ENCODE measurements at regions not wholly inside any gene's neighbourhood (a gene's known extent, or its start where the extent isn't known, plus 50 kb on each side); places are given as distances from the start of the nearest gene placed in this dataset.
A peak's percentile ranks its signal among the peaks of the same experiment; 100 is the strongest.

DNA sequence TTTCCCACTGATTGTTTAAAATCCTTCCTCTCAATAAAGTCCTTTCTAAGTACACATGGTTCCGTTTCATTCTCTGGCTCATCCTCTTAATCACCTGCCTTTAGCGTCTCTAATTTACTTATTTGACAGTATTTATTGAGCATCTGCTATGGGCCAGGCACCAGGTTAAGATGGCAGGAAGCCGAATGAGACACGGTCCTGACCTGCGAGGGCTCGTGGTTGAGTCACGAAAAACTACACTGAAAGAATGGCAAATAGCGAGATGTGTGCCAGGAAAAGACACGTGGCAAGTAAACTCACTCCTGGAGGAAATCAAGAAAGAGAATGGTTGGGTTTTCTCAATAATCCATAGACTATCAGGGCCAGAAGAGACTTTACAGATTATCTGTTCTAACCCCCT lies 60.9 kb downstream of the HES1 start:
- Histone ChIP-seq H3K27me3 (ENCODE audit: control insufficient read depth, insufficient read depth, low read length) (no peaks in the 10 kb centered on the region), H3K4me2 (ENCODE audit: low read length) (no peak overlapping the region), H3K79me2 (no peaks in the 10 kb centered on the region), H3K36me3 (ENCODE audit: control insufficient read depth, insufficient read depth, low read length) (no peaks in the 10 kb centered on the region), H3K4me1 (peaks cover 56% of the 10 kb centered on the region), H2AFZ (no peak overlapping the region), H3K4me3 (ENCODE audit: low read depth, low read length) (no peak overlapping the region), H3K9me3 (ENCODE audit: control insufficient read depth, low read length) (no peaks in the 10 kb centered on the region), H3K27ac (no peak overlapping the region), H3K9ac (no peak overlapping the region)
- TF ChIP-seq, protein P1, sequence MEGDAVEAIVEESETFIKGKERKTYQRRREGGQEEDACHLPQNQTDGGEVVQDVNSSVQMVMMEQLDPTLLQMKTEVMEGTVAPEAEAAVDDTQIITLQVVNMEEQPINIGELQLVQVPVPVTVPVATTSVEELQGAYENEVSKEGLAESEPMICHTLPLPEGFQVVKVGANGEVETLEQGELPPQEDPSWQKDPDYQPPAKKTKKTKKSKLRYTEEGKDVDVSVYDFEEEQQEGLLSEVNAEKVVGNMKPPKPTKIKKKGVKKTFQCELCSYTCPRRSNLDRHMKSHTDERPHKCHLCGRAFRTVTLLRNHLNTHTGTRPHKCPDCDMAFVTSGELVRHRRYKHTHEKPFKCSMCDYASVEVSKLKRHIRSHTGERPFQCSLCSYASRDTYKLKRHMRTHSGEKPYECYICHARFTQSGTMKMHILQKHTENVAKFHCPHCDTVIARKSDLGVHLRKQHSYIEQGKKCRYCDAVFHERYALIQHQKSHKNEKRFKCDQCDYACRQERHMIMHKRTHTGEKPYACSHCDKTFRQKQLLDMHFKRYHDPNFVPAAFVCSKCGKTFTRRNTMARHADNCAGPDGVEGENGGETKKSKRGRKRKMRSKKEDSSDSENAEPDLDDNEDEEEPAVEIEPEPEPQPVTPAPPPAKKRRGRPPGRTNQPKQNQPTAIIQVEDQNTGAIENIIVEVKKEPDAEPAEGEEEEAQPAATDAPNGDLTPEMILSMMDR (IDR thresholded peaks at IDR 0.05): no peak

GRCh38 chr3:194197396-194197960 lies 61.5 kb downstream of the HES1 start:
- TF ChIP-seq, protein P1 (IDR thresholded peaks at IDR 0.05): peak; percentile 13
- Histone ChIP-seq H3K27ac (no peak overlapping the region), H3K36me3 (ENCODE audit: control insufficient read depth, insufficient read depth, low read length) (no peaks in the 10 kb centered on the region), H3K27me3 (ENCODE audit: control insufficient read depth, insufficient read depth, low read length) (no peaks in the 10 kb centered on the region), H3K4me1 (peaks cover 56% of the 10 kb centered on the region), H2AFZ (peak overlapping the region; percentile 32), H3K9ac (no peak overlapping the region), H3K4me2 (ENCODE audit: low read length) (no peak overlapping the region), H3K79me2 (no peaks in the 10 kb centered on the region), H3K4me3 (ENCODE audit: low read depth, low read length) (no peak overlapping the region), H3K9me3 (ENCODE audit: control insufficient read depth, low read length) (no peaks in the 10 kb centered on the region)

DNA sequence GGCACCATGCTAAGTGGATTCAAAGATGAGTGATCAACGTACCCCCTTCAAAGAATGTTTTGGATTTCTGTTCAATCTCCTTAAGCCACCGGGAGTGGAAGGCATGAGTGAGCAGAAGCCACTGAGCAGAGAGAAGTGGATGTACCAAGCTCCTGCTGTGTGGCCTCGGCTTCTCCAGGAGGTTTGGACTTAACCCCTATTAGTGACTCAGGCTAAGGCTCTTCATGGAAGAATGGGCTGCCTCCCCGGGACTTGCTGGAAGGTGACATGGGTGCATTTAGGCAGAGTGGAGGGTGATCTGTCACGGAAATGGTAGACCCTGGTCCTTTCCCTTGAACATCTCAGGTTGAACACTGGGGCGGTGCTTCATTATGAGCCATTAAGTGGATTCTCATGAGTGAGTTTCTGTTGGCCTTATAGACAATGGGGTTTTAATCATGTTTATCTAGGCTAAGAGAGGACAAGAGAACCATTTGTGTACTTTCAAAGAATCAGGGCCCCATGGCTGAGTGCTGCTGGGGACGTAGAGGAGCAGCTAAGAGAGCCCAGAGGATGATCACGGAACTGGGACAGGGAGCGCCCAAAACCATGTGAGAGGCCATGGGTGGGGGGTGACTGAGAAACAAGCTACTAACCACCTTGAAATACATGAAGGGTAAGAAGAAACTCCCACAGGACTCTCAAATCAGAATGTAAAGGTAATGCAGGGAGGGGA lies 62.2 kb downstream of the HES1 start:
- no peaks in the 10 kb centered on the region for H3K9me3 ChIP-seq (ENCODE audit: control insufficient read depth, low read length)
- no peak overlapping the region for H2AFZ ChIP-seq
- H3K27me3 ChIP-seq (ENCODE audit: control insufficient read depth, insufficient read depth, low read length): no peaks in the 10 kb centered on the region
- no peak overlapping the region for H3K9ac ChIP-seq
- H3K4me1 ChIP-seq: peaks cover 61% of the 10 kb centered on the region
- no peaks in the 10 kb centered on the region for H3K36me3 ChIP-seq (ENCODE audit: control insufficient read depth, insufficient read depth, low read length)
- H3K4me3 ChIP-seq (ENCODE audit: low read depth, low read length): no peak overlapping the region
- no peak overlapping the region for H3K4me2 ChIP-seq (ENCODE audit: low read length)
- TF ChIP-seq, protein P1 (IDR thresholded peaks at IDR 0.05): no peak
- no peak overlapping the region for H3K27ac ChIP-seq
- no peaks in the 10 kb centered on the region for H3K79me2 ChIP-seq

GRCh38 chr3:194198938-194199337 lies 63.0 kb downstream of the HES1 start:
- H3K9ac ChIP-seq: no peak overlapping the region
- H3K4me2 ChIP-seq (ENCODE audit: low read length): no peak overlapping the region
- H2AFZ ChIP-seq: no peak overlapping the region
- H3K4me1 ChIP-seq: peaks cover 64% of the 10 kb centered on the region
- no peaks in the 10 kb centered on the region for H3K79me2 ChIP-seq
- no peaks in the 10 kb centered on the region for H3K27me3 ChIP-seq (ENCODE audit: control insufficient read depth, insufficient read depth, low read length)
- H3K9me3 ChIP-seq (ENCODE audit: control insufficient read depth, low read length): no peaks in the 10 kb centered on the region
- TF ChIP-seq, protein P1 (IDR thresholded peaks at IDR 0.05): no peak
- no peaks in the 10 kb centered on the region for H3K36me3 ChIP-seq (ENCODE audit: control insufficient read depth, insufficient read depth, low read length)
- no peak overlapping the region for H3K27ac ChIP-seq
- H3K4me3 ChIP-seq (ENCODE audit: low read depth, low read length): no peak overlapping the region

Measured in parathyroid adenoma (tissue), 2 donors.